Suppressor macrophage treated with lipopolysaccharide for 1 hour (primary cell): ENCODE measurements at regions not wholly inside any gene's neighbourhood (a gene's known extent, or its start where the extent isn't known, plus 50 kb on each side); places are given as distances from the start of the nearest gene placed in this dataset.

Source experiments
- DNase-seq, 3 donors: peaks; one replicate each; pipeline ENCODE4 v3.0.0-alpha.2; 2020 to 2022

DNA sequence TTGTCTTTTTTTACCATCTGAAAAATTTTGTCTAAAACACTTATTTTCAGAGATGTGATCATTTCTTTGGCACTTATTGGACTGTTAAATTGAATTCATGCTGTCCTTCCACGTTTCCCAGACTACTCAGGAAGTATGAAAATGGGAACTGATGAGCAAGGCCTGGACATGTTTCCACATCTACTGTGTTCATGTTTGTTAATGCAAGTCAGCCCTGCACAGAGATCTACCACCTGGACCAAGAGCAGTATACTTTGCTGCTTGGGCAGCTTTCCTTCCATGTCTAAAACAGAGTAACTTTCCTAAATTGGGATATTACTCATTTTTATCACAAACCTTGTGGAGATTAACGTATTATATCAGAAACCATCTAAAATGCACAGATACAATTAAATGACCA is 687.4 kb downstream of the DIAPH3 start:
- no peak for DNase-seq

DNA sequence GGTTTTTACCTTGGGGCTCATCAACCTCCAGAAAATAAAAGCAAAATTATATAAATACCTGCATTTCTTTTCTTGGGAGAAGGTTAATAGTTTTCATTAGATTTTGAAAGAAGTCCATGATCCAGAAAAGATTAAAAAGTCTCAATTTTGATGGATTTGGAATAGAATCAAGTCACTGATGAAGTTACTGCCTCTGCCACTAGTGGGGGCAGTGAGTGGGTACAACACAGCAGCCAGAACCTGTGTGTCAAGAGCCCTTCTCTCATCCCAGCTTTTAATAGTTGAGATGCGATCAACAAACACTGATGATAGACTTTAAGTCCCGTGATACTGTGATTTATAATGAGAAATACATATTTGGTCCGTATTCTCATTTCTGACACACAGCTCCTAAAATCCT is 686.7 kb downstream of the DIAPH3 start:
- peak in 1 of 3 donors; percentile 7 for DNase-seq

DNA sequence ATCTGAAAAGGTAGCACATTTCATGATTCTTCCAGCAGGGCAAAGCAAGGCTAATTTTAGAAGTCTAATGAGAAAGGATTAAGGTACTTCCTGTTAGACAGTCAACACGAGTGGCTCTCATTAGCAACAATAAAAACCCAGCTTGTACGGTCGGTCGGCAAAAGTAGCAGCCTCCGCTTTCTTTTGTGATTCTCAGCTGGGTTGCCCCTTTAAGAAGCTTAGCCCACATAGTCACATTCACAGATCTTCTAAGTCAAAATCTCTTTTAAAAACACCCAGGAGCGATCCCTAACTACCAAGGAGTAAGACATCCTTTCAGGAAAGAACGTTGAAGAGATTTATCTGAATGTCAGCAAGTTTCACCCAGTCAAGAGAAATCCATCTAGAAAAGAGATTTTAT is 684.8 kb downstream of the DIAPH3 start:
- no peak for DNase-seq

DNA sequence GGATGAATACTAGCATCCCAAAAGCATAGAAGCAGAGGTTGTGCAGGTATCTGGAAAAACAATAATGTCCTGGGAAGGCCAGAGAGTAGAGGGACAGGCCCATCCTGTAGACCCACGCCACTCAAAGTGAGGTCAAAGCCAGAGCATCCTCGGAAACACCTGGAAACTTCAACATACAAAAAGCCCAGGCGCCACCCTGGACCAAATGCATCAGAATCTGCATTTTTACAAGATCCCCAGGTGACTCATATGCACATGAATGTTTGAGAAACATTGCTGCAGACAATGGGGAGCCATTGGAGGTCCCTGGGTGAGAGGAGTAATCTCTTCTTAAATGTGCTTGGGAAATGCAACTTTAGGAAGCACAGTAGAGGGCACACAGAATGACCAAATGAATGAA is 684.1 kb downstream of the DIAPH3 start:
- DNase-seq = no peak

DNA sequence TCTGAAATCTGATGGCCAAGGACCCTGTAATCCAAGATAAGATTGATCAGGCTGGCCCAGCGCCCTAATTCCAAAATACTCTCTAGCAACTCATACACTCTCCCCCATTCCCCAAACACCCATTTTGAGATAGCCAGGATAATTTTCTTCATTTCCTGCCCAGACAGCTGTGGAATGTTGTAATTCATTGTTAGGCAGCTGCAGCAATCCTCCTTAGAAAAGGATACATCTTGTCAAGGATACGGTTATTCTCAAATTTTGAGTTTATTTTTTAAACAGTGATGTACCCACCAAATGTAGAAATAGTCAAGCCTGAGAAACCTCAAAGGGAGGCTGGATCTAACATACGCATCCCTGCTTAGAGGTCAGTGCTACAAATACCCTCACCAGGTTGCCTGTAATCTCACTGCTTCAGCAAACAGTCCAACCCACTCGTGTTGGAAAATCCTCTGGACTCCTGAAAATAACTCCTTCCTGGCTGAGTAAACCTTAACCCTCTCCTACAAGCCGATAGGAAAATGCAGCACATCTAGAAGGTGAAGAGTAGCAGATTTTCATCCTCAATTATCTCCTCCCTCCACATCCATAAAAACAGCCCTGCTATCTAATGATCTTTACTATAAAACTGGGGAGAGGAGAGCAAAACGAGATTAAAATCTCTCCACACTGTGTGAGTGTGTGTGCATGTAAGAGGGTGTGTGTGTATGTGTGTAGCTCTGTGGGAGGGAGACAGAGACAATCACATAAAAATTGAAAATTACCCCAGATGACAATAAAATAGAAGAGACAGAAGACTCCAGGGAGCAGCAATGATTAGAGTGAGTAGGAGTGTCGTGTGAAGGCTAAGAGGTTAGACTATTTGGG is 683.1 kb downstream of the DIAPH3 start:
- DNase-seq = no peak

DNA sequence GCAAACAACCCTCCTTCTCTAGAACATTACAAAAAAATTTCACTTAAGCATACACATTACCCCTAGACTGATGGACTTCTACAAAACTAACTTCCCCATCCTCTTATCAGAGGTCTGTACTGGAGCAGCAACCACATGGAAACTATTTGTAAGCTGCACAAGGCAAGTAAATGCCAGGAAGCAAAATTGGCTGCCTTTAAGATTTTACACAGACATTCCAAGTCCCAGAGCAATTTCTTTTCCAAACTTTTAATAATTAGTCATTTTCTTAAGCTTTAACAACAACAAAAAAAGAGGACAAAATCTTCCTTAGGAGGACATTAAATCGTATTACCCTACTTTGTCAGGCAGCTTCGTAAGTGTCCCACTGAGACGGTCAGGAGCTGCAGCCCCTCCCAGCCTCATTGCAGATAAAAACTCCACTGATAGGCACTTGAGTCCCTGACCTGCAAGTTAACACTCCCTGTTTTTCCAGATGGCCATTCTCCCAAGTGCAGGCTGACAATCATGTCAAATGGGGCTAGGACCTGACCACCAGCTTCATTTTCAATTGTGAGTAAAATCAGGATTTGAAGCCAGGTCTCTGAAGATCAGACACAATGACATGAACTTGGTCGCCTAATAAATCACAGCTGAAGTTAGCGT is 680.1 kb downstream of the DIAPH3 start:
- no peak for DNase-seq

DNA sequence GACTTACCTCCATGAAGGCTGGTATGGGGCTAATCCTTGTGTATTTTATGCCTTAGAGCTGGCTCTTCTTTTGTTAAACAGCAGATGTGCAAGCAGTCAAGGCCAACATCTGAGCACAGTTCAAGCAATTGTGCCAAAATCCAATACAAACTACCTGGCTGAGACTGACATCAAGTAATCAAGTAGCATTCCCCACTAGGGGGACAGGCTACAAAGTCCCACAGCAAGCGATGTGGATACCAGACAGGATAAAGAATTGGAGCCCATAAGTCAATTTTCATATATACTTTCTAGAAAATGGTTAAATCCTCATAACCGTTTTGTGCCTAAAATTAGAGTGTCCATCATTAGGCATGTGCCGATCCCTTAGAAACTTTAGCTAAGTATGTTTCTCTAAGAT is 675.8 kb downstream of the DIAPH3 start:
- no peak for DNase-seq

DNA sequence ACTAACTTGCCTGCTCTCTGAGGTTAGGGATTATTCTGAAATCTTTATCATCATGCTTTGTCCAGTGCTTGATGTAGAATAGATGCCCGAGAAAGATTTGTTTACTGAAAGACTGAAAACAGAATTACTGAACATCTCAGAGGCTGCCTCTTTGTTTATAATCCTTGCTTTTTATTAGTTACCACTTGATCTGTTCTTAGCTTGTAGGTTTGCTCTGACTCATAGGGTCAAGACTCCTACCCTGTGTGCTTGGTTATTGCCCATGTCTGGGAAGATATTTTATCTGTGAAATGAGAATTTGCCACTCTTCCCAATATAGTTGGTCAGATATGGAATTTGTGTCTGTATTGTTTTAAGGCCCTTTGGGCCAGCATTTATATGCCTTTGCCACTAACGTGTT is 675.3 kb downstream of the DIAPH3 start:
- DNase-seq = no peak

DNA sequence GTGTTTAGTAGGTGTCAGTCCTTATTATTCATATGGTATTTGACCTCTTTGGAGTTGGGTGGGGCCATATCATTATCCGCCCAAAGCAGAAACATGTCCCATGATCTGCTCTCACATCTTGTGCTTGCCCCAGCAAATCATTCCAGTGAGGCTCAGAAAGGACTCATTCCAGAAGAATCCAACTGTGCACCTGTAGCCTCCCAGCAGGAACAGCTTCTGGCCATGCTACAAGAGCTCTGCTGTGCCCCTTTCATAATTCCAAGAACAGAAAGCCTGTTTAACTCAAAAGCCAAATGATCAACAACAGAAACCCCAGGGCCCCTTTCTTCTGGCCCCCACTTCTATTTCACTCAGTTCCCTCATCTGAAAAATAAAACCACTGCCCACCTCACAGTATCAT is 673.1 kb downstream of the DIAPH3 start:
- DNase-seq = no peak

DNA sequence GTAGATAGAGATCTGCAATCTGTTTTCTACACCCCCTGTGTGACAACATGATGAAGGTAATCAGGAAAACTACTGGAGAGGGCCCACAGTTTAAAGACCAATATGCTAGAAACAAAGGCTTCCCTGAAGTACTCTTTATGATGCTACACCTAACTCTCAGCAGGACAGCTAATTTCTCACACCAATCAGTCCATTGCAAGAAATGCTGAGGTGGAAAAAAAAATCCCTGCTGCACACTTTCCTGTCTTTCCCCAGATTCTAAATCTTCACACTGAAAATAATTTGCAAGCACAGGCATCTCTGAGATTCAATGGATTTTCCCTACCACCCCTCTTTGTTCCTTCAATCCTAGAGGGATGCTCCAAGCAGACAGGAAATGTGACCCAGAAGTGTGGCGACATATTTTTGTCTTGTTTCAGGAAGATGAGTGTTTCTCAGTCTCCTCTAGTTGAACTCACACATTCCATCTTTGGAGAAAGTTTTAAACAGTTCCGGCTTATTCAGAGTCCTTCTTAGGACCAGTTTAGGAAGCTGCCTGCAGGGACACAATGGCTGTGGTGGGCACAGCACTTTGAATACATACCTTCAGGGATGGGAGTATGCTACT is 671.6 kb downstream of the DIAPH3 start:
- DNase-seq = no peak

DNA sequence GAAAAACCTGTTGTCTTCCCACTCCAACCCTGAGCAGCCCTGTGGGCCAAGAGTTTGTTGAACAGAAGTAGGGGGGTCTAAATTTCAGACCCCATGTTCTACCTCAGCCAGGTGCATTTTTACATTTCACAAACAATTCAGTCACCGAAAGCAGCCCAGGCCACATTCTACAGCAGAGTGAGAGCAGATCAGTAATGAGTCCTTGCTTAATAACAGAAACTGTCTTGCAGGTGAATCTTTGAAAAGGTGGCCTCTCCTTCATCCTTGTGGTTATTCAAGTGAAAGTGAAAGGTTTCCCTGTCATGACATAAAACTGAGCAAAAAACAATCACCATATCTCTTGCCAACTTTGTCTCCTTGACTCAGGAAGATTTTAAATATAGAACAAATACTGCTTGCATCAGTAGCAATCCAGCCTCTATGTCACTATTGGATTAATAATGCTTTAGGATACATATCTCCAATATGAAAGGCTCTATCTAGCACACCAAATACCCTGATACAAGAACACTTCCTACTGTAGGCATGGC is 670.2 kb downstream of the DIAPH3 start:
- DNase-seq = no peak

DNA sequence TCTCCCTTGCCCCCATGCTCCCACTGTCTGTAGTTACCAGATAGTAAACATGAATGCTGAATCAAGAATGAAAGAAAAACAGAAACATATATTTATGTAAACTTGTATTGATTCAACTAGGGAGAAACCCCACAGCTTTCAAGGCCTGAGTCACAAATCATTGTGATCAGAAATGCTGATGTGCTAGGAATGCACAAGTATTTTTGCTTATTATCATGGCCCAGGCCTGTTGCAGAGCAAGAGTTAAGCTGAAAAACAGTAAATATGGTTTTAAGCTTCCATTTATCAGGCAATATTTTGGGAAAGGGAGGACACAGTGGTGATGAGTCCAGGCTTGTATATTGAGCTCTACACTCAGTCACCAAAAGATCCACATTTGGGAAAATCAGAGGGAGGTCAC is 669.6 kb downstream of the DIAPH3 start:
- no peak for DNase-seq

DNA sequence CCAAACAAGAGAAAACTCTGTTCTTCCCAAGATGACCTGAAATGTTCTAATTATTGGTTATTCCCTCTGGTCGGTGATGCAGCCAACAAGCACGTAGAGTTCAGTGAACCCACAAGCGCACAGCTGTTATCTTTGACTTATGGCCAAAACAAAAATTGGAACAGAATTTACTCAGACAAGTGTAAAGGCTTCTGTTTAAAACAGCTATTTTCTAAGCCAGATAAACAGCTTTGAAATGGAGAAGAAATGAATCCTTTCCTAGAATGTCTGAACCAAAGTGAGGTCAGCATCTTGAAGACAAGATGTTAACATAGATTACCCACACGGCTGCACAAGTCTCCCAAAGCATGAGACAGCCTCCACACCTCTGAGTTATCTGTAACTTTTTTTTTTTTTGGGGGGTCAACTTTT is 669.2 kb downstream of the DIAPH3 start:
- no peak for DNase-seq

DNA sequence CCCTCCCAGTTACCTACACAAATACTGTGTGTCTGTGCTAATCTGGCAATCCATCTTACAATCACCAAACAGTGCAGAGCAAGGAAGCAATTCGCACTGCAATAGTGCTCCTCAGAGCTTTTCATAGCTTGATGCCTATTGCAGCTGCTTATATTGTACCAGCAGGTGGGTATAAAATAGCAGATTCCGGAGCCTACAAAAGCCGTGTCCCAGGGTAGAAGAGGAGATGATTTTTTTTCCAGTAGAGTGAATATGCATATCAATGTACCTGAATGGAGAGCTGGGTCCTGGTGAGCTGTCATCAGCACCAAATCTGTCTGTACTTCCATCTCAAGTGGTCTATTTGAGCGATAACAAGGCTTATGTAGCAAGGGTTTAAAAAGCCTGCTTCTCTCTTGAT is 668.4 kb downstream of the DIAPH3 start:
- DNase-seq = no peak

DNA sequence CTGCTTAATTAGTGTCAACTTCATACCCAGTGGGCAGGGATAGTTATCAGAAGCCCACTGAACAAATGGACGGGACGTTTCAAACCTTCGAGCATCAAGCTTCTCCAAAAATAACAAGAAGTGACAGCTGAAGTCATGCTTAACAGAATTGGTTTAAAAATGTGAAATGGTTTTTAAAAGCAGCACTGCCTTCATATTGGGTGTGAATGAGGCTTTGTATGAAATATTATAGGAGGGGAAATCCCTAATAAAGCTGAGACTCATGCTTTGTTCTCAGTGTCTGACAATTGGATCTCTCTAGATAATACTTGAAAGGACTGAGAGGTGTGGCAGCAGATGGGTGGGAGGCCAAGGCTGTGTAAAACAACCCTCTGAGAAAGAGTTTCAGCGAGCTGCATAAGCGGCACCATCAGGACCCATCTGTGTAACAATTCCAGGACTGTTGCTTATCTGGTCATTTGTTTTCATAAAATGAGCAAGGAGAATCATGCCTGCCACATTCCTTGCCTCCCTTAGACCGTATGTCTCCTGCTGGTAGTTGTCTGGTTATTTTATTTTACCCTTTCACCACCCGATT is 667.7 kb downstream of the DIAPH3 start:
- no peak for DNase-seq

DNA sequence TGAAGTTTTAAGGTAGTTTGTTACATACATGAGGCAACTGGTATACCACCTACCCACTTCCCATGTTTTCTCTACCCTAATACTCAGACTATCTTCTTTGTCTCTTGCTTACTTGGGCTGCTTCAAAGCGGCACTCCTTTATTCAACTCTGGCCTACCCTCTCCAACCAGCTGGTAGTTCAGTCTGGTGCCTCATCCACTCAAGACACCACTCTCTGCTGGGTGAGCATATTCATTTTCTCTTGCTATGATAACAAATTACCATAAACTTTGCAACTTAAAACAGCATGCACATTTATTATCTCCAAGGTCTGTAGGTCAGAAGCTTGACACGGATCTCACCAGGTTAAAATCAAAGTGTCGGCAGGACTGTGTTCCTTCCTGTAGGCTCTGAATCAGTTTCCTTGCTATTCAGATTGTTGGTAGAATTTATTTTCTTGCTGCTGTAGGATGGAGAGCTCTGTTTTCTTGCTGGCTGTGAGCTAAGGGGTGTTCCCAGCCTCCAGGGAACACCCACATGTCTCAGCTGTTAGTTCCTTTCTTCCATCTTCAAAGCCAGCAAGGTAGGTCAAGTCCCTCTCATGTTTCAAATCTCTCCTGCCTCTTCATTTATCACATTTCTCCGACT is 666.0 kb downstream of the DIAPH3 start:
- no peak for DNase-seq

DNA sequence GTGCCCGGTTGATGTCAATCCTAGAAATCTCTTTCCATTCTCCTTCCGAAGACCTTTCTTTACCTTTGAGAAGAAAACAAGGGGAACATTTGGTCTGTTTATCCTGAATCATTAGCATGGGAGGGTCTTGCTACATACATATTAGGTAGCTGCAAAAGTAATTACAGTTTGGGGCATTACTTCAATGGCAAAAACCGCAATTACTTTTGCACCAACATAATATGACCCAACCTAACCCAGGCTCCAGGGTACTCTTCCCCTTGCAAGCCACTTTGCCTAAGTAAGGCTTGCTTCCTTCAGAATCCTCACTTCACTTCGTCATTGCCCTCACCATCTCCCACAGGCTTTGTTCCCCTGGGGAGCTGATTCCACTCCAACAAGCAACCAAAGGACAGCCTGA is 662.7 kb downstream of the DIAPH3 start:
- no peak for DNase-seq

DNA sequence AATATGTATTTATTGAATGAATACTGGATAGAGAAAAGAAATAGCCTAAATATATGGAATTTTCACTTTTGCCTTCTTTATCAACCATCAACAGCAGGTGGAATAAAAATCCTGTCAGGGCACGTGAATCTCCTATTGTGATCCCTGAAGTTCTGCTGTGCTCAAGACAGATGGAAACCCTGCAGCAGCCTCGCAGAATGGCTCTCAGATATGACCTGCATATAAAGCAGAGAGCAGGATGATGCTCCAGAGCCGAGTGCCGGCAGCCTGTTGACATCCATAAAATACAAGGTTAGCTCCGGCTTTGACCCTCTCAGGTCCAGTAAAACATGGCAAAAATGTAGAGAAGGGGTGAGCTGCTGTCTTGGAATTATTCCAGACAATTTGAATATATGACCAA is 659.3 kb downstream of the DIAPH3 start:
- no peak for DNase-seq

DNA sequence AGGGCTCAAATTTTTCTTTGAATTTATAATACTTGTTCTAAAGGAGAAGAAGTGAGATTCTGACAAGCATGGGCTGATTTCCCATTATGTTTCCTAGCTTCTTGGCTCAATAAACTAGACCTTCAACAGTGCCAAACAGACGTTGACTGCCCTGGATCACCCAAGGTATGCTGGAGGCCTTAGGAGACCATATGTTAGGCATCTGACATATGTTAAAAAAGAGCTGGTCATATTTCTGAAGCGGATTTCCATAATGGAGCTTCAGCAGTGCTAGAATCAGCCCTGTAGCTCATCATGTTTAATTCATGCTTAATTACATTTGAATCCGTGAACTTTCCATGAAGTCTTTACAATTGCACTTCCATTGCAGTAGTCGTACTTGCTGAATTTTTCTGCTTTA is 653.3 kb downstream of the DIAPH3 start:
- DNase-seq = no peak

DNA sequence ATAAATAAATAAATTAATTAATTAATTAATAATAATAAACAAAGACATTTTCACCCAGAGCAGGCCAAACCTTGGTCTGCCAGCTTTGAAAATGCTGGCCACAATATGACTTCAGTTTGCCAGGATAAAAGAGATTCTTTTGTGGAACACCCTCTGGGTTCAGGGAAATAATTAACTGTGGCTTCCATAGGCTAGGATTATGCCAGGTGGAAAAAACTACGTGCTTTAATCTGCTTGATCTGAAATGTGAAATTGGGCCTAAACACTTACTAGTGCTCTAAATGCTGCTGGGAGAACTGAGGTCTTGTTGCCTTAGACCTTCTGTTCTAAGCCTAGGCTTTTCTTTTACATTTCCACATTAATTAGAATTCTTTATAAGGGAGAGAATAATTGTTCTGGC is 650.0 kb downstream of the DIAPH3 start:
- DNase-seq = no peak

DNA sequence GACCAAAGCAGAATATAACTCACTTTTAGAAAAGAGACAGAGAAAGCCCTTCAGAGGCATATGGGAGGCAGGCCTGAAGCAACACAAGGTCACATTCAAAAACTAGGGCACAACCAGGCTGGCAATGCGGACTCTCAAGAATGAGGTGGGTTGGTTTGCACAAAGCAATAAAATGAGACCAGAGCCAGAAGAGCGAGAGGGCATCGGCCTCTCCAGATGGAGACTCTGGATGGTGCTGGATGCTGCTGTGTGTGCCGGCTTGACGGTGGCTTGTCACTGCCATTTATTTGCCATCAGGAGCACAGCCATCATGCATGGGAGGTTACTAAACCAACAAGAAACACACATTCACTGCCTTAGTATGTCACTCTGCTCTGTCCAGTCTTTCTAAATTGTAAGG is 649.4 kb downstream of the DIAPH3 start:
- DNase-seq = no peak

DNA sequence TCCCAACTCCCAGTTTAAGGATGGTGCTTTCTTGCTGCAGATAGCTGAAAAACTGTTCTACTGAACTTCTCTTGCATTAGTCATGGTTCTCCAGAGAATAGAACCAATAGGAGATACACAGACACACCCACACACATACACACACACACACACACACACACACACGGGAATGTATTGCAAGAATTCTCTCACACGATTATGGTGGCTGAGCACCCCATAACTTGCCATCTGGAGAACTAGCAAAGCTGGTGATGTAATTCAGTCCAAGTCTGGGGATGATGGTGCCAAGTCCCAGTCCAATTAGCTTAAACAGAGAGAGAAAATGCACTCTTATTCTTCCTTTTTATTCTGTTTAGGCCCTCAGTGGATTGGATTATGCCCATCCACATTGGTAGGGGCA is 643.9 kb downstream of the DIAPH3 start:
- DNase-seq = no peak

DNA sequence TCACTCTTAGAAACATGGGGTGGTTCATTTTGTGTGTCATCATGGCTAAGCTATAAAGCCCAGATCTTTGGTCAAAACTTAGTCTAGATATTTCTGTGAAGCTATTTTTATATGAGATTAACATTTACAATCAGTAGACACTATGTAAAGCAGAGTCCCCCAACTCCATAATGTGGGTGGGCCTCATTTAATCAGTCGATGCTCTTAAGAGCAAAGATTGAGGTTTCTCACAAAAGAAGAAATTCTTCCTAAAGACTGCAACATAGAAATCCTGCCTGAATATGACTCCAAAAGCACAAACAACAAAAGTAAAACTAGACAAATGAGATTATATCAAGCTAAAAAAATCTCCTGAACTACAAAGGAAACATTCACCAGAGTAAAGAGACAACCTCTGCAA is 642.2 kb downstream of the DIAPH3 start:
- DNase-seq = no peak
